Mucosa of descending colon (tissue), 3 donors: ENCODE measurements at regions not wholly inside any gene's neighbourhood (a gene's known extent, or its start where the extent isn't known, plus 50 kb on each side); places are given as distances from the start of the nearest gene placed in this dataset.
A peak's percentile ranks its signal among the peaks of the same experiment; 100 is the strongest.
"Not testable (repeated sequence)": the region's sequence is repeated elsewhere in the genome, so short reads cannot be mapped to it uniquely, and the experiment has no call there.

Experiments
- ATAC-seq: fragments of 200-7000 bp; cut with Tn5 transposase; one replicate; pipeline ENCODE4 v1.9.1; 2020; ENCODE audit warnings: mild to moderate bottlenecking, moderate library complexity
- DNase-seq, 3 donors: peaks; one replicate each; pipeline ENCODE4 v3.0.0-alpha.2; 2020
- H3K36me3 ChIP-seq: fragments of 200-600 bp; one replicate; pipeline ENCODE4 v1.8.0; 2021; ENCODE audit warnings: low read depth, mild to moderate bottlenecking
- H3K4me1 ChIP-seq: fragments of 200-600 bp; one replicate; pipeline ENCODE4 v1.8.0; 2021; ENCODE audit warnings: low read depth, mild to moderate bottlenecking
- H3K4me3 ChIP-seq: fragments of 200-600 bp; one replicate; pipeline ENCODE4 v1.8.0; 2021; ENCODE audit warnings: mild to moderate bottlenecking
- H3K9me3 ChIP-seq: fragments of 200-600 bp; one replicate; pipeline ENCODE4 v1.8.0; 2021; ENCODE audit warnings: mild to moderate bottlenecking
- CTCF ChIP-seq: fragments of 200-600 bp; IDR thresholded peaks from one replicate; pipeline ENCODE4 v1.8.0; 2022; ENCODE audit warnings: antibody characterized with exemption, mild to moderate bottlenecking
- intact Hi-C, 2 donors: fragments of 100-400 bp; cut with DNase I in 1 of 2; cut with micrococcal nuclease in 1 of 2; formaldehyde crosslinking; loops; one replicate each; pipeline versions ENCODE4 v1.11.0 to v1.11.1; 2022; cut with DNase I, micrococcal nuclease
- donor health status: DM: no; HTN: no; CAD: no; lungs with moderate emphysema.
- donor health status: DM: no; HTN: no; CAD: no.
- donor health status: DM: no; HTN: yes; CAD: no.

GRCh38 chr12:131266591-131267467 lies 313.1 kb downstream of the ADGRD1 start:
- Histone ChIP-seq H3K4me1 (no peaks in the 10 kb centered on the region), H3K9me3 (no peaks in the 10 kb centered on the region), H3K4me3 (no peak overlapping the region), H3K36me3 (no peaks in the 10 kb centered on the region)
- intact Hi-C loops, result no loop called here
- no peak for TF ChIP-seq CTCF
- no peak for ATAC-seq
- DNase-seq, result peak in 1 of 3 donors; percentile 27

GRCh38 chr12:131267576-131267975 lies 313.9 kb downstream of the ADGRD1 start:
- H3K36me3 ChIP-seq, result no peaks in the 10 kb centered on the region
- no peaks in the 10 kb centered on the region for H3K9me3 ChIP-seq

DNA sequence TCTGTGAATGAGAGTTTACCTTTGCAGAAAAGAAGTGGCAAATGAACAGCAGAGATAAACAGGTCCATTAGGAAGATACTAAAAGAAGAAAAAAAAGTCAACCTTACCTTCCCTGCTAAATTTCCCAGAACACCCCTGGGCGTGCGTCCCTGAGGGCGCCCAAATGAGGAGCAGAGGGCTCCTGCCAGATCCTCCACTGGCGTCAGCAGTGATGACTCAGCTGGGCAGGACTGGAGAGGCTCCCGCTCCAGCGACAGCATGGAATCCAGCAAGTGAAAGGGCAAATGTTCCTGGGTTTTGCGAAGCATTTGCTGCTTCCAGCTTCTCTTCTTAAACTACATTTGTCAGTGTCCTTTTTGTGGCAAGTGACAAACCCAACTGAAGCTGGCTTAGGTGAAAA lies 314.4 kb downstream of the ADGRD1 start:
- ATAC-seq (peak; percentile 29), DNase-seq (peak in 2 of 3 donors; percentile 6 to 48)
- intact Hi-C loops, H3K4me3 ChIP-seq, H3K36me3 ChIP-seq, H3K9me3 ChIP-seq, H3K4me1 ChIP-seq: not testable (repeated sequence)

More at GRCh38 chr12:131267576-131267975, 313.9 kb downstream of the ADGRD1 start:
- H3K4me1 ChIP-seq, result no peaks in the 10 kb centered on the region
- ATAC-seq (no peak), DNase-seq (peak in 1 of 3 donors; percentile 22)
- TF ChIP-seq CTCF, result no peak
- intact Hi-C loops, result no loop called here
- no peak overlapping the region for H3K4me3 ChIP-seq

DNA sequence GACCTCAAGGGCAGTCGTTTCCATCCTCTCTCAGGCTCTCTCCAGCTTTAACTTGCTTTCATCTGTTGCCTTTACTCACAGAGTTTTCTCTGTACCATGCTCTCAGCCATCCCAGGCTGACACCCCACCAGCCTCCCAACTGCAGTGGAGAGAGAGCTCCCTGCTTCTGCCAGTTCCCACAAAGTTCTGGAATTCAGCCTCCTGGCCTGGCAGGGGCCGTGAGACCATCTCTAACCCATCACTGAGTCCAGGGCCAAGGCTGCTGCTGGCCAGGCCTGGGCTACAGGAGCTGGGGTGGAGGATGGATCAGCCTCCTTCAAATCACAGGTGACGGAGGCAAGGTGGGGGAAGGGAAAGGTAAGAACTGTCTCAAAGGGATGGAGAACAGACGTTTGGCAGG lies 314.9 kb downstream of the ADGRD1 start:
- intact Hi-C loops, ATAC-seq, H3K36me3 ChIP-seq, H3K4me3 ChIP-seq, H3K4me1 ChIP-seq, H3K9me3 ChIP-seq: not testable (repeated sequence)
- DNase-seq, result peak in 1 of 3 donors; percentile 26

DNA sequence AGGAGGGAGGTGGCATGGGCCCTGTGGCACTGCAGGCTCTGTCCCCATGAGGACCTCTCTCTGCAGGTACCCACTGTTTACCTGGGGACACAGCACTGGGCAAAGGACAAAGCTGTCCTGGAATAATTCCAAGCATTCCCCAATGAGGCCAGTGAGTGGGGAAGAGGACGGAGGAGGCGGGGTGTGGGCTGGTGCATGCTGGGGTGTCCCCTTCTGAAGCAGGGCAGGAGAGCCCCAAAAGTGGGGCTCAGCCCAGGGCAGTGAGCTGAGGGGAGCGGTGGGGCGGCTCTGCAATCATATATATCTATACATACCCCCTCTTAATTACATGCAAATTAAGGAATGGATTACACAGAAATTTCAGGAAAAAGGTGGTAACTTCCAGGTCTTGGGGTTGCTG lies 315.8 kb downstream of the ADGRD1 start:
- Histone ChIP-seq H3K9me3 (no peaks in the 10 kb centered on the region), H3K4me1 (no peaks in the 10 kb centered on the region), H3K4me3 (no peak overlapping the region), H3K36me3 (no peaks in the 10 kb centered on the region)
- DNase-seq, result peak in 1 of 3 donors; percentile 8
- ATAC-seq, result no peak
- intact Hi-C loops, result no loop called here
- no peak for TF ChIP-seq CTCF

DNA sequence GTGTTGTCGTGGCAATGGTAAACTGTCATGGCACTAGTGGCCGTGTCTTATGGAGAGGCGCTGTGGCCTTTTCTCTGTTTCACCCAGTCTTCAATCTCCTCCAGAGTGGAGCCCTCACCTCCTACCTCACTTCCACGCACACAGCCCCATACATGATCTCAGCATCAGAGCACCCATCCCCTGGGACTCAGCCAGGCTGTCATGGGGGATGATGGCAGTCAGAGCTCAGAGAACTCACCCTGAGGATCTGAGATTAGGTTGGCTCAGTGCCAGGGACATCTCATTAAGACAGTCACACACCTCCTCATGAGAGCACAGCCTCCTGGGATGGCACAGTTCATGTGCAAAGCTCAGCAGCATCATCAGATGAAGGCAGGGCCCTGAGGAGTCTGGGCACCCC lies 316.3 kb downstream of the ADGRD1 start:
- H3K9me3 ChIP-seq, intact Hi-C loops, ATAC-seq, H3K36me3 ChIP-seq, H3K4me3 ChIP-seq, H3K4me1 ChIP-seq: not testable (repeated sequence)
- DNase-seq, result peak in 1 of 3 donors; percentile 7

DNA sequence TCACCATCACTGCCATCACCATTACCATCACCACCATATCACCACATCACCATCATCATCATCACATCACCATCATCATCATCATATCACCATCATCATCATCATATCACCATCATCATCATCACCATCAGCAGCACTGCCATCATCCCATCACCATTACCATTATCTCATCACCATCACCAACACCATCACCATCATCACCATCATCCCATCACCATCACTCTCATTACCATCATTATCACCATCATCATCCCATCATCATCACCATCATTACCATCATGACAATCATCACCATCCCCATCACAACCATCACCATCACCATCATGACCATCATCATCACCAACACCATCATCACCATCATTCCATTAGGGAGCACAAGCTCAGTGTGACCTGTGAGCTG lies 318.0 kb downstream of the ADGRD1 start:
- no peak overlapping the region for H3K4me3 ChIP-seq
- DNase-seq (no peak), ATAC-seq (no peak)
- H3K4me1 ChIP-seq, result no peaks in the 10 kb centered on the region
- no peaks in the 10 kb centered on the region for H3K9me3 ChIP-seq
- intact Hi-C loops, result no loop called here
- no peak for TF ChIP-seq CTCF
- no peaks in the 10 kb centered on the region for H3K36me3 ChIP-seq

DNA sequence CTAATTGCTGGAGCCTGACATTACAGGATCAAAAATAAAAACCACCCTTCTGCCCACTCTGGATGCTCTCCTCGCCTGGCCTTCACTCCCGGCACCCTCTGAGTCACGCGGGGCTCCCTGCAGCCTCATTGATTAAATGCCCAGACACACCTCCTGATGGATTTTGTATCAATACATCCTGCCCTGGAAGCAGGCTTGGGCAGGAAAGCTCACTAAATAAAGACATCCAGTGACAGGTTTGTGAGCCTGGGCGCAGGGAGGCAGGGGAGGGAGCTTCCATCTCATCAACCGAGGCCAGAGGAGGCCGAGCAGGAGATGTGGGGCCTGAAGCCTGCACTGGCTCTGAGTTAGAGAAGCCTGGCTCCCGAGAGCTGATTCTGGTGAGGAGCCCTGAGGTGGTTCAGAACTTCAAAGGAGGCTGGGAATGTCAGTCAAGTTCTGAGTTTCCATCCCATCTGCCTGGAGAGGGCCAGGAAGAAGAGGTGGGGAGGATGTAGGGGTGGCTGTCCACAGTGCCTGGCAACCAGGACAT lies 318.6 kb downstream of the ADGRD1 start:
- H3K4me3 ChIP-seq, intact Hi-C loops, H3K36me3 ChIP-seq, H3K9me3 ChIP-seq, ATAC-seq, H3K4me1 ChIP-seq: not testable (repeated sequence)
- DNase-seq, result peak in 1 of 3 donors; percentile 14
